NCI-H1436 treated with DMSO at 0.1 percent for 48 hours (cell line): ENCODE measurements at regions not wholly inside any gene's neighbourhood (a gene's known extent, or its start where the extent isn't known, plus 50 kb on each side); places are given as distances from the start of the nearest gene placed in this dataset.

Experiments used
- DNase-seq: peaks from one replicate; lab custom pipeline; 2025; lab: John Stamatoyannopoulos, UW

- no peak for DNase-seq
Observed at GRCh38 chr4:24637173-24637572, 52.8 kb upstream of the DHX15 start.

- no peak for DNase-seq
Observed at GRCh38 chr4:24638396-24638875, 54.1 kb upstream of the DHX15 start.

- DNase-seq, result no peak
Observed at GRCh38 chr4:24639714-24640113, 55.4 kb upstream of the DHX15 start.

- no peak for DNase-seq
Observed at GRCh38 chr4:24640366-24640765, 56.0 kb upstream of the DHX15 start.

GRCh38 chr4:24642981-24643547 is 58.7 kb upstream of the DHX15 start:
- DNase-seq, result no peak

GRCh38 chr4:24643774-24644520 is 59.6 kb upstream of the DHX15 start:
- no peak for DNase-seq

- DNase-seq, result peak; percentile 22
Observed at GRCh38 chr4:24644983-24645764, 60.8 kb upstream of the DHX15 start.

GRCh38 chr4:24645765-24646550 is 61.6 kb upstream of the DHX15 start:
- peak; percentile 74 for DNase-seq

- DNase-seq, result no peak
Observed at GRCh38 chr4:24646798-24647460, 62.6 kb upstream of the DHX15 start.

GRCh38 chr4:24650849-24651640 is 66.7 kb upstream of the DHX15 start:
- DNase-seq, result no peak

GRCh38 chr4:24655326-24655725 is 71.0 kb upstream of the DHX15 start:
- no peak for DNase-seq

- no peak for DNase-seq
Observed at GRCh38 chr4:24655971-24656370, 71.6 kb upstream of the DHX15 start.

GRCh38 chr4:24656906-24657305 is 72.6 kb upstream of the DHX15 start:
- DNase-seq, result no peak

GRCh38 chr4:24657768-24658617 is 73.6 kb upstream of the DHX15 start:
- no peak for DNase-seq

GRCh38 chr4:24659241-24659961 is 75.0 kb upstream of the DHX15 start:
- peak; percentile 38 for DNase-seq

- no peak for DNase-seq
Observed at GRCh38 chr4:24662056-24662455, 77.7 kb upstream of the DHX15 start.

GRCh38 chr4:24662542-24662941 is 78.2 kb upstream of the DHX15 start:
- DNase-seq, result no peak

- no peak for DNase-seq
Observed at GRCh38 chr4:24664956-24665355, 80.6 kb upstream of the DHX15 start.

GRCh38 chr4:24666316-24666715 is 82.0 kb upstream of the DHX15 start:
- no peak for DNase-seq
